A549 (cell line): ENCODE measurements at regions not wholly inside any gene's neighbourhood (a gene's known extent, or its start where the extent isn't known, plus 50 kb on each side); places are given as distances from the start of the nearest gene placed in this dataset.

Experiments
- CTCF ChIP-seq: fragments of >200 bp; sonication (Bioruptor Twin); formaldehyde crosslinking; IDR thresholded peaks from 3 replicates; pipeline ENCODE4 v1.5.1; 2016
- ESRRA ChIP-seq: fragments of 150-350 bp; IDR thresholded peaks from 2 replicates; pipeline ENCODE4 v1.6.1; 2014; ENCODE audit warnings: mild to moderate bottlenecking, low read length, borderline replicate concordance
- HDAC2 ChIP-seq: fragments of 200-600 bp; sonication (generic); IDR thresholded peaks from 2 replicates; pipeline ENCODE4 v1.6.1; 2016
- POLR2A ChIP-seq: IDR thresholded peaks from 2 replicates; pipeline ENCODE4 v1.6.1; 2012; ENCODE audit warnings: mild to moderate bottlenecking, low read length
- POLR2AphosphoS2 ChIP-seq: conservative IDR thresholded peaks from 2 replicates; pipeline ENCODE4 v1.6.1; 2012; ENCODE audit warnings: low read length, improper control_type of control experiment, inconsistent platforms
- RCOR1 ChIP-seq: fragments of 150-350 bp; IDR thresholded peaks from 2 replicates; pipeline ENCODE4 v1.6.1; 2014; ENCODE audit warnings: antibody characterized with exemption, low read length, low read depth
- SREBF2 ChIP-seq: fragments of 450-650 bp; IDR thresholded peaks from 2 replicates; pipeline ENCODE4 v1.6.1; 2014; ENCODE audit warnings: mild to moderate bottlenecking, moderate library complexity
- TP53 ChIP-seq: fragments of 250-450 bp; sonication (Bioruptor Pico); IDR thresholded peaks from 2 replicates; pipeline ENCODE4 v1.5.0; 2021; ENCODE audit warnings: mild to moderate bottlenecking, moderate library complexity

DNA sequence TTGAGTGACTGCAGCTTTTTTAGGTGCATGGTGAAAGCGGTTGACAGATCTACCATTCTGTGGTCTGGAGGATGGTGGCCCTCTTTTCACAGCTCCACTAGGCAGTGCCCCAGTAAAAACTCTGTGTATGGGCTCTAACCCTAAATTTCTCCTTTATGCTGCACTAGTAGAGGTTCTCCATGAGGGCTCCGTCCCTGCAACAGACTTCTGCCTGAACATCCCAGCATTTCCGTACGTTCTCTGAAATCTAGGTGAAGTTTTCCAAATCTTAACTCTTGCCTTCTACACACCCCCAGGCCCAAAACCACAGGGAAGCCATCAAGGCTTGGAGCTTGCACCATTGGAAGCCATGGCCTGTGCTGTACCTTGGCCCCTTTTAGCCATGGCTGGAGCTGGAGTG, 1898.1 kb upstream of the NUDT12 start:
- TF ChIP-seq POLR2AphosphoS2 (no peak), CTCF (no peak), POLR2A (no peak), TP53 (CRISPR knock-in tag) (no peak), ESRRA (no peak), SREBF2 (no peak), HDAC2 (no peak), RCOR1 (no peak)
